ENCODE measurements at regions not wholly inside any gene's neighbourhood (a gene's known extent, or its start where the extent isn't known, plus 50 kb on each side); places are given as distances from the start of the nearest gene placed in this dataset.

DNA sequence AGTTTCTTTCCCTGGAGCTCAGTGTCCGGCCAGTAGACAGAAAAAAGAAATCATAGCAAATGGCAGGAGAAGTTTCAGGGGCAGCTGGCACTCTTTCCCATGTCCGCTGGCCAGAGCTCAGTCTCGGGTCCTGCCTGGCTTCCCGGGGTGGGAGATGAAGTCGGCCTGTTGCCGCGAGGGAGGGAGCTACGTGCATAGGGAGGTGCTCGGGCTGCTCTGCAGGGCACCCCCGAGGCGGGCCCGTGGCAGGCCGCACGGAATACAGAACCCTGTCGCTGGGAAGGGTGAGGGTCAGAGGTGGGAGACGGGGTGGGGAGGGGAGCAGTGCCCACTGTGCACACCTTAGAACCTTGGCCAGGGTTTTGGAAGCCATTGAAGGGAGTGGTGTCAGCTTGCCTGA is 78.3 kb upstream of the FOXF1 start:
- no peak for TF ChIP-seq SPI1 (IDR thresholded peaks at IDR 0.05; ENCODE audit: borderline replicate concordance, low read depth)
- TF ChIP-seq, protein P1, sequence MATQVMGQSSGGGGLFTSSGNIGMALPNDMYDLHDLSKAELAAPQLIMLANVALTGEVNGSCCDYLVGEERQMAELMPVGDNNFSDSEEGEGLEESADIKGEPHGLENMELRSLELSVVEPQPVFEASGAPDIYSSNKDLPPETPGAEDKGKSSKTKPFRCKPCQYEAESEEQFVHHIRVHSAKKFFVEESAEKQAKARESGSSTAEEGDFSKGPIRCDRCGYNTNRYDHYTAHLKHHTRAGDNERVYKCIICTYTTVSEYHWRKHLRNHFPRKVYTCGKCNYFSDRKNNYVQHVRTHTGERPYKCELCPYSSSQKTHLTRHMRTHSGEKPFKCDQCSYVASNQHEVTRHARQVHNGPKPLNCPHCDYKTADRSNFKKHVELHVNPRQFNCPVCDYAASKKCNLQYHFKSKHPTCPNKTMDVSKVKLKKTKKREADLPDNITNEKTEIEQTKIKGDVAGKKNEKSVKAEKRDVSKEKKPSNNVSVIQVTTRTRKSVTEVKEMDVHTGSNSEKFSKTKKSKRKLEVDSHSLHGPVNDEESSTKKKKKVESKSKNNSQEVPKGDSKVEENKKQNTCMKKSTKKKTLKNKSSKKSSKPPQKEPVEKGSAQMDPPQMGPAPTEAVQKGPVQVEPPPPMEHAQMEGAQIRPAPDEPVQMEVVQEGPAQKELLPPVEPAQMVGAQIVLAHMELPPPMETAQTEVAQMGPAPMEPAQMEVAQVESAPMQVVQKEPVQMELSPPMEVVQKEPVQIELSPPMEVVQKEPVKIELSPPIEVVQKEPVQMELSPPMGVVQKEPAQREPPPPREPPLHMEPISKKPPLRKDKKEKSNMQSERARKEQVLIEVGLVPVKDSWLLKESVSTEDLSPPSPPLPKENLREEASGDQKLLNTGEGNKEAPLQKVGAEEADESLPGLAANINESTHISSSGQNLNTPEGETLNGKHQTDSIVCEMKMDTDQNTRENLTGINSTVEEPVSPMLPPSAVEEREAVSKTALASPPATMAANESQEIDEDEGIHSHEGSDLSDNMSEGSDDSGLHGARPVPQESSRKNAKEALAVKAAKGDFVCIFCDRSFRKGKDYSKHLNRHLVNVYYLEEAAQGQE (IDR thresholded peaks at IDR 0.05; ENCODE audit: insufficient replicate concordance, low read depth): no peak
- TF ChIP-seq GABPA (IDR thresholded peaks at IDR 0.05; ENCODE audit: low read depth): no peak
- TF ChIP-seq POLR2AphosphoS5 (IDR thresholded peaks at IDR 0.05; ENCODE audit: low read depth): no peak
- TF ChIP-seq, protein P2, sequence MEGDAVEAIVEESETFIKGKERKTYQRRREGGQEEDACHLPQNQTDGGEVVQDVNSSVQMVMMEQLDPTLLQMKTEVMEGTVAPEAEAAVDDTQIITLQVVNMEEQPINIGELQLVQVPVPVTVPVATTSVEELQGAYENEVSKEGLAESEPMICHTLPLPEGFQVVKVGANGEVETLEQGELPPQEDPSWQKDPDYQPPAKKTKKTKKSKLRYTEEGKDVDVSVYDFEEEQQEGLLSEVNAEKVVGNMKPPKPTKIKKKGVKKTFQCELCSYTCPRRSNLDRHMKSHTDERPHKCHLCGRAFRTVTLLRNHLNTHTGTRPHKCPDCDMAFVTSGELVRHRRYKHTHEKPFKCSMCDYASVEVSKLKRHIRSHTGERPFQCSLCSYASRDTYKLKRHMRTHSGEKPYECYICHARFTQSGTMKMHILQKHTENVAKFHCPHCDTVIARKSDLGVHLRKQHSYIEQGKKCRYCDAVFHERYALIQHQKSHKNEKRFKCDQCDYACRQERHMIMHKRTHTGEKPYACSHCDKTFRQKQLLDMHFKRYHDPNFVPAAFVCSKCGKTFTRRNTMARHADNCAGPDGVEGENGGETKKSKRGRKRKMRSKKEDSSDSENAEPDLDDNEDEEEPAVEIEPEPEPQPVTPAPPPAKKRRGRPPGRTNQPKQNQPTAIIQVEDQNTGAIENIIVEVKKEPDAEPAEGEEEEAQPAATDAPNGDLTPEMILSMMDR (IDR thresholded peaks at IDR 0.05; ENCODE audit: insufficient read depth, low read length): no peak
- no peak overlapping the region for H3K4me3 ChIP-seq (replicated peaks; ENCODE audit: insufficient read depth, low read length)
- DNase-seq (ENCODE audit: low read depth in 1 of 2, low spot score in 1 of 2): no peak
- H3K27ac ChIP-seq (replicated peaks): no peak overlapping the region
- no peaks in the 10 kb centered on the region for H3K27me3 ChIP-seq (ENCODE audit: insufficient read depth, poor library complexity, severe bottlenecking)

DNA sequence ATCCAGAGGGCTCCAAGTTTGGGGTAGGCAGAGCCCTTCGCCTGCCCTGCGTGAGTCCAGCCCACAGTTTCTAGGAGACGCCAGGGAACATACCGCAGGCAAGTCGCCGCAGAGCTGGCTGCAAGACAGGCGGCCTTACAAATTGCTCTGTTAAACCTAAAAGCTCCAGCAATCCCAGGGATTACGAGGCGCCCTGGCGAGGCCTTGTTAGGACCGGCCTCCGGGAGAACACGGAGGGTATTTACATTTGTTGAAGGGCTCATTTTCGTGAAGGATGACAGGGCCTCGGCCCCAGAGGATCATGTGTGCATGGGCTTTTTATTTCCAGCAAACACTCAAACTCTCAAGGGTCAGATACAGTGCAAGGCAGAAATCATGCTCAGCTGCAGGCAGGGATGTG is 77.6 kb upstream of the FOXF1 start:
- TF ChIP-seq, protein P1 (IDR thresholded peaks at IDR 0.05; ENCODE audit: insufficient replicate concordance, low read depth): no peak
- TF ChIP-seq SPI1 (IDR thresholded peaks at IDR 0.05; ENCODE audit: borderline replicate concordance, low read depth) (no peak), POLR2AphosphoS5 (IDR thresholded peaks at IDR 0.05; ENCODE audit: low read depth) (no peak), GABPA (IDR thresholded peaks at IDR 0.05; ENCODE audit: low read depth) (no peak)
- TF ChIP-seq, protein P2 (IDR thresholded peaks at IDR 0.05; ENCODE audit: insufficient read depth, low read length): no peak
- H3K27me3 ChIP-seq (ENCODE audit: insufficient read depth, poor library complexity, severe bottlenecking): no peaks in the 10 kb centered on the region
- H3K4me3 ChIP-seq (replicated peaks; ENCODE audit: insufficient read depth, low read length): no peak overlapping the region
- H3K27ac ChIP-seq (replicated peaks): no peak overlapping the region
- DNase-seq (ENCODE audit: low read depth in 1 of 2, low spot score in 1 of 2): no peak

DNA sequence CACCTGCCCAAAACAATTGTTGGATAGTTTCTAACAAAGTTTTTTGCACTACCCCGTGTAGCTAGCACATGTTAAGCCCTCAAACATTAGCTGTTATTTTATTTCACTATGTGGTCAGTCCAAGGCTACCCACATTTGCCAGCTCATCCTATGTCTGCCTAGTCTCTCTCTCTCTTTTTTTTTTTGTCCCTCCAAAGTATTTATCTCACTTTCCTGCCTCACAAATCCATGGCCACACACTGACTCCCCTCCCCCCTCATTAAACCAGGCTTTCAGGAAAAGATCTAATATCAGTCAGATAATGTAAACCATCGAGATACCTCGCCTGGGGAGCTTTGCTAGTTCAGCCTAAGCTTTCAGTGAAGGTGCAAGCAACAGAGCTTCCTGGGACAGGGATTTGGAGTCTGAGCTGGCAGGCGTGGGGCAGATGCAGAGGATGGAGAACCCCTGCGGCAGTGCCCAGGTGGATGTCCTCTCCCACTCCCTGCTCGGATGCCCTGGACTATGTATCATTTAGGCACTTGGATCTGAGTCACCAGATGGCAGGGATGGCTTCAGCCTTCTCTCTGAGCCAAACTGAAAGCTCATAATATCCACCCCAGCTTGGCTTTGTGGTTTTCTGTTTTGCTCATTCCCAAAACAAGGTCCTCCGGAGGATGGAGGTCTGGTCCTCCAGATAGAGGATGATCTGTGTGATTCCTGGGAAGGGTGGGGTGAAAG is 73.7 kb upstream of the FOXF1 start:
- no peaks in the 10 kb centered on the region for H3K27me3 ChIP-seq (ENCODE audit: insufficient read depth, poor library complexity, severe bottlenecking)
- H3K27ac ChIP-seq (replicated peaks): no peak overlapping the region
- TF ChIP-seq, protein P2 (IDR thresholded peaks at IDR 0.05; ENCODE audit: insufficient read depth, low read length): no peak
- TF ChIP-seq, protein P1 (IDR thresholded peaks at IDR 0.05; ENCODE audit: insufficient replicate concordance, low read depth): no peak
- TF ChIP-seq GABPA (IDR thresholded peaks at IDR 0.05; ENCODE audit: low read depth) (no peak), SPI1 (IDR thresholded peaks at IDR 0.05; ENCODE audit: borderline replicate concordance, low read depth) (no peak), POLR2AphosphoS5 (IDR thresholded peaks at IDR 0.05; ENCODE audit: low read depth) (no peak)
- no peak overlapping the region for H3K4me3 ChIP-seq (replicated peaks; ENCODE audit: insufficient read depth, low read length)
- no peak for DNase-seq (ENCODE audit: low read depth in 1 of 2, low spot score in 1 of 2)

All from HL-60 (cell line).